H4 (cell line): ENCODE measurements at regions not wholly inside any gene's neighbourhood (a gene's known extent, or its start where the extent isn't known, plus 50 kb on each side); places are given as distances from the start of the nearest gene placed in this dataset.
A peak's percentile ranks its signal among the peaks of the same experiment; 100 is the strongest.
"Not testable (repeated sequence)": the region's sequence is repeated elsewhere in the genome, so short reads cannot be mapped to it uniquely, and the experiment has no call there.

Experiments used
- DNase-seq: peaks from one replicate; pipeline ENCODE4 v3.0.0-alpha.2; 2015; ENCODE audit warnings: low spot score

GRCh38 chr4:81314897-81315470 lies 100.0 kb upstream of the PRKG2 start:
- DNase-seq: no peak

- peak; percentile 76 for DNase-seq
Observed at GRCh38 chr4:81314196-81314896, 99.3 kb upstream of the PRKG2 start.

GRCh38 chr4:81307991-81308390 lies 93.0 kb upstream of the PRKG2 start:
- DNase-seq: no peak

GRCh38 chr4:81304871-81305270 lies 89.8 kb upstream of the PRKG2 start:
- DNase-seq: no peak

GRCh38 chr4:81300352-81300751 lies 85.3 kb upstream of the PRKG2 start:
- not testable (repeated sequence) for DNase-seq

GRCh38 chr4:81290813-81291212 lies 75.8 kb upstream of the PRKG2 start:
- no peak for DNase-seq

GRCh38 chr4:81287101-81287500 lies 72.1 kb upstream of the PRKG2 start:
- no peak for DNase-seq

- no peak for DNase-seq
Observed at GRCh38 chr4:81282131-81282530, 67.1 kb upstream of the PRKG2 start.

- no peak for DNase-seq
Observed at GRCh38 chr4:81274460-81274859, 59.4 kb upstream of the PRKG2 start.

GRCh38 chr4:81272671-81273070 lies 57.6 kb upstream of the PRKG2 start:
- no peak for DNase-seq
